Bronchial epithelial cell (primary cell): ENCODE measurements at regions not wholly inside any gene's neighbourhood (a gene's known extent, or its start where the extent isn't known, plus 50 kb on each side); places are given as distances from the start of the nearest gene placed in this dataset.

Source experiments
- DNase-seq: peaks from one replicate; pipeline ENCODE4 v3.0.0-alpha.2; 2010; ENCODE audit warnings: low read depth
- FAIRE-seq: peaks from 2 replicates; lab custom pipeline; 2011; peaks lifted over from hg19 to GRCh38; lab: Jason Lieb, UNC
- H3K27me3 ChIP-seq: 2 replicates; pipeline ENCODE4 v1.5.1; 2011; ENCODE audit warnings: low read length; ENCODE audit not compliant: control insufficient read depth, insufficient read depth
- H3K36me3 ChIP-seq: 2 replicates; pipeline ENCODE4 v1.5.1; 2011; ENCODE audit warnings: low read length; ENCODE audit not compliant: control insufficient read depth, insufficient read depth
- H3K4me3 ChIP-seq: 2 replicates; pipeline ENCODE4 v1.5.1; 2011; ENCODE audit warnings: mild to moderate bottlenecking, low read depth, low read length, control low read depth
- CTCF ChIP-seq: IDR thresholded peaks from 2 replicates; pipeline ENCODE4 v1.5.1; 2011; ENCODE audit warnings: mild to moderate bottlenecking, moderate library complexity, low read length, control low read depth, inconsistent platforms; ENCODE audit not compliant: insufficient read depth, severe bottlenecking

- Histone ChIP-seq H3K4me3 (no peak overlapping the region), H3K27me3 (no peaks in the 10 kb centered on the region), H3K36me3 (no peaks in the 10 kb centered on the region)
- FAIRE-seq, result no peak
- no peak for DNase-seq
- TF ChIP-seq CTCF, result no peak
Observed at GRCh38 chr2:53216805-53217204, 550.8 kb upstream of the CHAC2 start.

DNA sequence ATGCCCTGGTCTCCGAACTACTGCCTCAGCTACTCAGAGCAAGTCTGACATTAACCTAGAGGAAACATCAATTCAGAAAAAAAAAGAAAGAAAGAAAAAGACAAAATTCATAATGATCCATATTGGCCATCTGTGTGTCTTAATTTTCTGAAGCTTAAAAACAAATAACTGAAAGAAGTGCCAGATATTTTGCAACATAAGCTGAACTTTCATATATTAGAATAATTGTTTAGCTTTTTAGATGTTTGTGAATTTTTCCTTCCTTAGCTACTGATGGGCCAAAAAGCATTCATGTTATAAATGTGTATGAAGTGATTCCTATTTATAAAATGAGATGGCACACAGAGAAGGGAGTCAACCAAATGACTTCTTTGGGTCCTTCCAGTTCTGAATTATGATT, 555.0 kb upstream of the CHAC2 start:
- no peak for FAIRE-seq

DNA sequence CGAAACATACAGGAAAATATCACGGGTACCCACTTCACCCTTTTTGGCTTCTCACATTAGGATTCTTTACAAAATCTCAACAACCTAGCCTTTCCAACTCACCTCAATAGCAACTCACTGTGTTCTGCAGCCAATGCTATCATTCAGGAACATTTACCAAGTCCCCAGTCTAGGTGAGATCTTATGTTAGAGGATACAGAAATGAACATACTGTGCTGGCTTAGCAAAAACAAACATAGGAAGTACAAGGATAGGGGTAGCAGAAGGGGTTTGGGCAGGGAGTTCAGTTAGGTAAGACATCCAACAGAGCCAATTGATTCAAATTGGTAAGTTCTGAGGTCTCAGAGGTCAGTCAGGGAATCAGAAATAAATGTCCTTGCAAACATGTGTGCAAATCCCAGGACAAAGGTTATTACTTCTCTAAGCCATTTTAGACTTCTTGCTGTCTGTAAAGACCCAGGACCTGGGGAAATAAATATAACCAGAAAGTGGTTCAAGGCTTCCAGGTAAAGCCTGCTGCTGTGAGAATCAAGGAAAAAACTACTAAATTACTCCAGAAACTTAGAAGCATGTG, 556.3 kb upstream of the CHAC2 start:
- no peak for DNase-seq
- Histone ChIP-seq H3K4me3 (no peak overlapping the region), H3K36me3 (no peaks in the 10 kb centered on the region), H3K27me3 (no peaks in the 10 kb centered on the region)
- TF ChIP-seq CTCF, result no peak
- FAIRE-seq, result no peak

More for the DNA sequence above, 555.0 kb upstream of the CHAC2 start:
- no peak for TF ChIP-seq CTCF
- H3K36me3 ChIP-seq, result no peaks in the 10 kb centered on the region
- no peak for DNase-seq
- no peaks in the 10 kb centered on the region for H3K27me3 ChIP-seq
- no peak overlapping the region for H3K4me3 ChIP-seq

DNA sequence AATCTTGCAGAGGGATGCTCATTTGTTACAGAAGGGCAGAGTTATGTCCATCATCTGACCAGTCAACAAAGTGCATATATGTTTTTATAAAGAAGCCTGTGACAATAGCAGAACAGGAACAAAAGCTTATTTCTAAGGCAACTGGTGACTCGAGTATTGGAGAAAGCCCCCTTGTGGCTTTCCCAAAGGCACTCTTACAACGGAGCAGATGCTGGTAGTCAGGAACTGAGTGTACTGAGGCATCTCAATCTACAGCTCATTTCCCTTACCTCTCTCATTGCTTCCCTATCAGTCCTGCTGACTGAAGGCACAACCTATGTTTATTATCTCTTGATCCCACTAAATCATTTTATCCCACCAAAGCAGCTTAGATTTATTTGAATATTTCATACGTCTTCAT, 557.1 kb upstream of the CHAC2 start:
- TF ChIP-seq CTCF, result no peak
- H3K27me3 ChIP-seq, result no peaks in the 10 kb centered on the region
- FAIRE-seq (no peak), DNase-seq (no peak)
- H3K4me3 ChIP-seq, result no peak overlapping the region
- no peaks in the 10 kb centered on the region for H3K36me3 ChIP-seq

GRCh38 chr2:53209679-53210458, 557.7 kb upstream of the CHAC2 start:
- no peak for TF ChIP-seq CTCF
- DNase-seq (no peak), FAIRE-seq (no peak)

More at GRCh38 chr2:53209679-53210458, 557.7 kb upstream of the CHAC2 start:
- H3K36me3 ChIP-seq, result no peaks in the 10 kb centered on the region
- H3K4me3 ChIP-seq, result no peak overlapping the region
- H3K27me3 ChIP-seq, result no peaks in the 10 kb centered on the region
